Neuronal stem cell (in vitro differentiated cells): ENCODE measurements at regions not wholly inside any gene's neighbourhood (a gene's known extent, or its start where the extent isn't known, plus 50 kb on each side); places are given as distances from the start of the nearest gene placed in this dataset.

ENCODE experiments used
- DNase-seq: peaks from one replicate; pipeline ENCODE4 v3.0.0-alpha.2; 2013; ENCODE audit warnings: low spot score
- H2AFZ ChIP-seq: one replicate; pipeline ENCODE4 v1.6.1; 2013; ENCODE audit warnings: mild to moderate bottlenecking, low read length, inconsistent platforms
- H2AK5ac ChIP-seq: 2 replicates; pipeline ENCODE4 v1.6.1; 2013; ENCODE audit warnings: low read depth, mild to moderate bottlenecking, inconsistent platforms, low read length, moderate library complexity, mixed read lengths
- H2BK120ac ChIP-seq: 2 replicates; pipeline ENCODE4 v1.6.1; 2013; ENCODE audit warnings: low read depth, mild to moderate bottlenecking, inconsistent platforms, low read length, moderate library complexity, mixed read lengths
- H2BK12ac ChIP-seq: one replicate; pipeline ENCODE4 v1.6.1; 2013; ENCODE audit warnings: low read length, inconsistent platforms
- H2BK15ac ChIP-seq: 2 replicates; pipeline ENCODE4 v1.6.1; 2013; ENCODE audit warnings: mild to moderate bottlenecking, low read length, inconsistent platforms, mixed read lengths
- H2BK5ac ChIP-seq: one replicate; pipeline ENCODE4 v1.6.1; 2013; ENCODE audit warnings: inconsistent platforms, mild to moderate bottlenecking, low read length, moderate library complexity
- H3K14ac ChIP-seq: one replicate; pipeline ENCODE4 v1.6.1; 2013; ENCODE audit warnings: low read length, inconsistent platforms
- H3K18ac ChIP-seq: 2 replicates; pipeline ENCODE4 v1.6.1; 2013; ENCODE audit warnings: low read length, inconsistent platforms
- H3K23ac ChIP-seq: 2 replicates; pipeline ENCODE4 v1.6.1; 2013; ENCODE audit warnings: low read depth, mild to moderate bottlenecking, mixed read lengths, low read length, inconsistent platforms; ENCODE audit not compliant: poor library complexity
- H3K27ac ChIP-seq: replicated peaks from 3 replicates; pipeline ENCODE4 v1.5.1; 2013; ENCODE audit warnings: low read length, inconsistent platforms
- H3K27me3 ChIP-seq, 3 experiments: 2 replicates each; pipeline ENCODE4 v1.6.1; 2013; ENCODE audit warnings: low read length in 3 of 3, mild to moderate bottlenecking in 2 of 3, inconsistent platforms in 1 of 3, low read depth in 1 of 3, mixed read lengths in 1 of 3, moderate library complexity in 1 of 3; ENCODE audit not compliant: control insufficient read depth in 3 of 3, insufficient read depth in 3 of 3
- H3K36me3 ChIP-seq, 2 donors: replicated peaks in 1 of 2; 2 replicates each; pipeline ENCODE4 v1.6.1; 2013; ENCODE audit warnings: low read length in 2 of 2; ENCODE audit not compliant: control insufficient read depth in 2 of 2, insufficient read depth in 2 of 2
- H3K4ac ChIP-seq: 2 replicates; pipeline ENCODE4 v1.6.1; 2013; ENCODE audit warnings: inconsistent platforms, mild to moderate bottlenecking, low read length, moderate library complexity
- H3K4me1 ChIP-seq, 2 donors: 1 replicate in 1 of 2; 2 replicates in 1 of 2; pipeline ENCODE4 v1.6.1; 2013; ENCODE audit warnings: low read length in 2 of 2, low read depth in 1 of 2; ENCODE audit not compliant: control insufficient read depth in 2 of 2, insufficient read depth in 1 of 2
- H3K4me2 ChIP-seq: one replicate; pipeline ENCODE4 v1.6.1; 2013; ENCODE audit warnings: mild to moderate bottlenecking, low read length, inconsistent platforms; ENCODE audit not compliant: insufficient read depth, poor library complexity, severe bottlenecking
- H3K4me3 ChIP-seq, 2 donors: 2 replicates each; pipeline ENCODE4 v1.5.1; 2013; ENCODE audit warnings: low read length in 2 of 2, mild to moderate bottlenecking in 2 of 2, inconsistent platforms in 1 of 2, moderate library complexity in 1 of 2
- H3K79me1 ChIP-seq: one replicate; pipeline ENCODE4 v1.6.1; 2013; ENCODE audit warnings: low read depth, mild to moderate bottlenecking, inconsistent platforms, low read length, moderate library complexity
- H3K9ac ChIP-seq: one replicate; pipeline ENCODE4 v1.6.1; 2013; ENCODE audit warnings: mild to moderate bottlenecking, low read depth, low read length, inconsistent platforms; ENCODE audit not compliant: poor library complexity
- H3K9me3 ChIP-seq, 2 donors: replicated peaks in 1 of 2; 2 replicates each; pipeline versions ENCODE3 to v1.6.1; 2013; ENCODE audit warnings: low read length in 2 of 2, mild to moderate bottlenecking in 2 of 2, inconsistent platforms in 1 of 2, low read depth in 1 of 2, mixed read lengths in 1 of 2, moderate library complexity in 1 of 2; ENCODE audit not compliant: control insufficient read depth in 2 of 2, insufficient read depth in 1 of 2
- H4K8ac ChIP-seq: one replicate; pipeline ENCODE4 v1.6.1; 2013; ENCODE audit warnings: low read depth, mild to moderate bottlenecking, inconsistent platforms, low read length, moderate library complexity
- H4K91ac ChIP-seq: one replicate; pipeline ENCODE4 v1.6.1; 2013; ENCODE audit warnings: low read length, low read depth, mild to moderate bottlenecking, inconsistent platforms; ENCODE audit not compliant: poor library complexity
- WGBS, 2 donors: extraction: QIAGEN DNeasy Blood & Tissue Kit; methylation state at CpG; one replicate each; pipeline ENCODE4 v1.1.7; 2013; ENCODE audit warnings: missing lambda C conversion rate in 2 of 2, mixed read lengths in 1 of 2; ENCODE audit not compliant: insufficient read length in 2 of 2, insufficient replicate concordance in 1 of 2; ENCODE audit errors: extremely low coverage in 2 of 2; 5-methylcytosine and 5-hydroxymethylcytosine counted together

- H3K23ac ChIP-seq: no peak overlapping the region
- no peak overlapping the region for H3K4ac ChIP-seq
- peaks cover 0 to 8% of the 10 kb centered on the region in 2 donors for H3K9me3 ChIP-seq
Observed at GRCh38 chr4:160795216-160795615, 1368.6 kb downstream of the FSTL5 start.

DNA sequence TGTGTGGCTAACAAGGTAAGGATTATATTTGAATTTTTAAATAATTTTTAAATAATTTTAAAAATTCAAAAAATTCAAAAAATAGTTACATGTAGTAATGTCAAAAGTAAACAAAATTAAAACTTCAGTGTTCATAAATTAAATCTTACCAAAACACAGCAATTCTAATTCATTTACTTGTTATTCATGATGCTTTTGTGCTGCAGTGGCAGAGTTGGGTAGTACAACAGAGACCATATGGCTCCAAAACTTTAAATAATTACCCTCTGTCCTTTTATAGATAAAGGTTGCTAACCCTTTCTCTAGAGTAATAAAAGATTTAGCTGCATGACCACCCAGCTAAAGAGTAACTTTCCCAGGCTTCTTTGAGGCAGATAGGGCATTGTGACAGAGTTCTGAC is 1355.6 kb downstream of the FSTL5 start:
- H3K79me1 ChIP-seq: no peaks in the 10 kb centered on the region
- no peak overlapping the region for H3K9ac ChIP-seq
- DNase-seq: no peak
- H3K4me2 ChIP-seq: no peak overlapping the region
- H2BK15ac ChIP-seq: no peak overlapping the region
- no peaks in the 10 kb centered on the region for H3K4me1 ChIP-seq
- H2BK12ac ChIP-seq: no peak overlapping the region
- H4K8ac ChIP-seq: no peak overlapping the region
- H3K27me3 ChIP-seq: no peaks in the 10 kb centered on the region
- H3K4me3 ChIP-seq: no peak overlapping the region
- H3K27ac ChIP-seq: no peak overlapping the region
- H4K91ac ChIP-seq: no peak overlapping the region
- no peaks in the 10 kb centered on the region for H3K9me3 ChIP-seq
- no peak overlapping the region for H2BK120ac ChIP-seq
- H3K23ac ChIP-seq: no peak overlapping the region
- H2BK5ac ChIP-seq: no peak overlapping the region
- no peak overlapping the region for H2AK5ac ChIP-seq
- H3K14ac ChIP-seq: no peak overlapping the region
- H3K36me3 ChIP-seq: no peaks in the 10 kb centered on the region
- no peak overlapping the region for H3K18ac ChIP-seq
- H3K4ac ChIP-seq: no peak overlapping the region
- H2AFZ ChIP-seq: peak overlapping the region; percentile 77

More at GRCh38 chr4:160795216-160795615, 1368.6 kb downstream of the FSTL5 start:
- Histone ChIP-seq H3K4me3 (no peak overlapping the region), H3K27me3 (no peaks in the 10 kb centered on the region), H2BK5ac (no peak overlapping the region), H3K79me1 (no peaks in the 10 kb centered on the region), H3K36me3 (no peaks in the 10 kb centered on the region), H2BK12ac (no peak overlapping the region), H3K4me2 (no peak overlapping the region), H3K14ac (no peak overlapping the region), H3K9ac (no peak overlapping the region), H4K91ac (no peak overlapping the region), H2BK15ac (no peak overlapping the region), H3K18ac (no peak overlapping the region), H4K8ac (no peak overlapping the region), H3K4me1 (no peaks in the 10 kb centered on the region), H3K27ac (no peak overlapping the region), H2AK5ac (no peak overlapping the region), H2AFZ (no peak overlapping the region), H2BK120ac (no peak overlapping the region)
- DNase-seq: no peak

- H3K4me3 ChIP-seq: no peak overlapping the region
- no peak overlapping the region for H3K4me2 ChIP-seq
- H3K14ac ChIP-seq: no peak overlapping the region
- no peak for DNase-seq
- no peak overlapping the region for H2BK12ac ChIP-seq
- H4K91ac ChIP-seq: no peak overlapping the region
- H3K27me3 ChIP-seq: no peaks in the 10 kb centered on the region
- H3K79me1 ChIP-seq: no peaks in the 10 kb centered on the region
- no peak overlapping the region for H4K8ac ChIP-seq
- no peak overlapping the region for H2BK5ac ChIP-seq
- H3K9ac ChIP-seq: no peak overlapping the region
- no peaks in the 10 kb centered on the region for H3K36me3 ChIP-seq
- no peaks in the 10 kb centered on the region for H3K4me1 ChIP-seq
- no peak overlapping the region for H3K27ac ChIP-seq
- no peak overlapping the region for H3K18ac ChIP-seq
- no peaks in the 10 kb centered on the region for H3K9me3 ChIP-seq
- H2BK15ac ChIP-seq: no peak overlapping the region
- H2BK120ac ChIP-seq: no peak overlapping the region
- no peak overlapping the region for H3K23ac ChIP-seq
- no peak overlapping the region for H2AK5ac ChIP-seq
- H3K4ac ChIP-seq: no peak overlapping the region
- H2AFZ ChIP-seq: no peak overlapping the region
Observed at GRCh38 chr4:160809576-160809975, 1354.2 kb downstream of the FSTL5 start.

GRCh38 chr4:160810424-160810823 is 1353.4 kb downstream of the FSTL5 start:
- no peak overlapping the region for H3K4me2 ChIP-seq
- H4K8ac ChIP-seq: no peak overlapping the region
- no peak overlapping the region for H3K4ac ChIP-seq
- H3K23ac ChIP-seq: no peak overlapping the region
- no peak overlapping the region for H3K18ac ChIP-seq
- WGBS, 2 donors: no CpG with 5 or more reads among the region's 1 CpG
- no peak overlapping the region for H2BK5ac ChIP-seq
- no peak overlapping the region for H3K9ac ChIP-seq
- H2BK120ac ChIP-seq: no peak overlapping the region
- no peaks in the 10 kb centered on the region for H3K9me3 ChIP-seq
- H2AK5ac ChIP-seq: no peak overlapping the region
- no peak overlapping the region for H2AFZ ChIP-seq
- no peak for DNase-seq
- H3K79me1 ChIP-seq: no peaks in the 10 kb centered on the region
- H3K4me3 ChIP-seq: no peak overlapping the region
- no peaks in the 10 kb centered on the region for H3K4me1 ChIP-seq
- no peak overlapping the region for H2BK15ac ChIP-seq
- no peak overlapping the region for H4K91ac ChIP-seq
- no peaks in the 10 kb centered on the region for H3K27me3 ChIP-seq
- H3K14ac ChIP-seq: no peak overlapping the region
- H2BK12ac ChIP-seq: no peak overlapping the region
- no peaks in the 10 kb centered on the region for H3K36me3 ChIP-seq
- H3K27ac ChIP-seq: no peak overlapping the region
